GM19452 (cell line): ENCODE measurements at regions not wholly inside any gene's neighbourhood (a gene's known extent, or its start where the extent isn't known, plus 50 kb on each side); places are given as distances from the start of the nearest gene placed in this dataset.
"Not testable (repeated sequence)": the region's sequence is repeated elsewhere in the genome, so short reads cannot be mapped to it uniquely, and the experiment has no call there.

Source experiments
- ATAC-seq: cut with Tn5 transposase; IDR thresholded peaks from one replicate; pipeline ENCODE4 v1.9.1; 2021; ENCODE audit not compliant: unreplicated experiment

GRCh38 chr2:49686897-49687442, 532.7 kb upstream of the FSHR start:
- ATAC-seq: no peak

- ATAC-seq: no peak
Measured at GRCh38 chr2:49686291-49686690, 532.0 kb upstream of the FSHR start.

- no peak for ATAC-seq
Measured at GRCh38 chr2:49677227-49677626, 522.9 kb upstream of the FSHR start.

- no peak for ATAC-seq
Measured at GRCh38 chr2:49664827-49665226, 510.5 kb upstream of the FSHR start.

- no peak for ATAC-seq
Measured at GRCh38 chr2:49661809-49662208, 507.5 kb upstream of the FSHR start.

- ATAC-seq: no peak
Measured at GRCh38 chr2:49656853-49657252, 502.5 kb upstream of the FSHR start.

- no peak for ATAC-seq
Measured at GRCh38 chr2:49643149-49643548, 488.8 kb upstream of the FSHR start.

- no peak for ATAC-seq
Measured at GRCh38 chr2:49640630-49641029, 486.3 kb upstream of the FSHR start.

GRCh38 chr2:49621016-49621415, 466.7 kb upstream of the FSHR start:
- ATAC-seq: no peak

GRCh38 chr2:49619804-49620203, 465.5 kb upstream of the FSHR start:
- ATAC-seq: no peak

GRCh38 chr2:49618491-49618890, 464.2 kb upstream of the FSHR start:
- no peak for ATAC-seq

- ATAC-seq: no peak
Measured at GRCh38 chr2:49616800-49617199, 462.5 kb upstream of the FSHR start.

- ATAC-seq: not testable (repeated sequence)
Measured at GRCh38 chr2:49611796-49612195, 457.5 kb upstream of the FSHR start.

GRCh38 chr2:49600524-49600923, 446.2 kb upstream of the FSHR start:
- no peak for ATAC-seq

- ATAC-seq: no peak
Measured at GRCh38 chr2:49598231-49598630, 443.9 kb upstream of the FSHR start.

- ATAC-seq: no peak
Measured at GRCh38 chr2:49585921-49586320, 431.6 kb upstream of the FSHR start.

- no peak for ATAC-seq
Measured at GRCh38 chr2:49582946-49583345, 428.6 kb upstream of the FSHR start.

GRCh38 chr2:49577041-49577440, 422.7 kb upstream of the FSHR start:
- no peak for ATAC-seq

- no peak for ATAC-seq
Measured at GRCh38 chr2:49569176-49569575, 414.9 kb upstream of the FSHR start.

GRCh38 chr2:49567811-49568600, 413.7 kb upstream of the FSHR start:
- no peak for ATAC-seq

GRCh38 chr2:49567021-49567420, 412.7 kb upstream of the FSHR start:
- ATAC-seq: no peak

GRCh38 chr2:49553658-49554057, 399.3 kb upstream of the FSHR start:
- ATAC-seq: no peak

GRCh38 chr2:49532702-49533101, 378.4 kb upstream of the FSHR start:
- ATAC-seq: no peak
